ENCODE measurements at regions not wholly inside any gene's neighbourhood (a gene's known extent, or its start where the extent isn't known, plus 50 kb on each side); places are given as distances from the start of the nearest gene placed in this dataset.
"Not testable (repeated sequence)": the region's sequence is repeated elsewhere in the genome, so short reads cannot be mapped to it uniquely, and the experiment has no call there.

DNA sequence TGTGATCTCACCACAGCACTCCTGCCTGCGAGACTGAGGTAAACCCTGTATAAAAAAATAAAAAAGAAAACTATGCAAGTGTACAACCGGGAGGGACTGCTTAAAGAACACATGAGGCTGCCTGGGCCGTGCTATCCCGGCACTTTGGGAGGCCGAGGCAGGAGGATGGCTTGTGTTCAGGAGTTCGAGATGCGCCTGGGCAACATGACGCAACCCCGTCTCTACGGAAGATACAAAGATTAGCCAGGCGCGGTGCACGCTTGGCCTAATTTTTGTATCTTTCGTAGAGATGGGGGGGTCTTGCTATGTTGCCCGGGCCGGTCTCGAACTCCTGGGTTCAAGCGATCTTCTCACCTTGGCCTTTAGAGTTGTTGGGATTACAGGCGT is 75.2 kb upstream of the ERV3-1 start:
- Histone ChIP-seq H3K9ac (ENCODE audit: low read length) (peak overlapping the region; percentile 76), H3K4me3 (ENCODE audit: low read length) (peak overlapping the region; percentile 86), H3K4me2 (ENCODE audit: low read depth, low read length, poor library complexity, severe bottlenecking) (peak overlapping the region; percentile 68), H3K79me2 (ENCODE audit: low read length) (peaks cover 12% of the 10 kb centered on the region; the same call in 1 of the 2 replicates)
- not testable (repeated sequence) for H3K27me3 ChIP-seq (ENCODE audit: low read length); H4K20me1 ChIP-seq (ENCODE audit: insufficient read depth, low read depth, low read length); H2AFZ ChIP-seq (ENCODE audit: low read length); H3K9me2 ChIP-seq (replicated peaks; ENCODE audit: insufficient read depth, low read length); DNase-seq; H3K4me1 ChIP-seq (ENCODE audit: low read length); H3K9me3 ChIP-seq (ENCODE audit: low read length); H3K27ac ChIP-seq (ENCODE audit: low read length); H3K36me3 ChIP-seq (ENCODE audit: insufficient read depth, low read length)

DNA sequence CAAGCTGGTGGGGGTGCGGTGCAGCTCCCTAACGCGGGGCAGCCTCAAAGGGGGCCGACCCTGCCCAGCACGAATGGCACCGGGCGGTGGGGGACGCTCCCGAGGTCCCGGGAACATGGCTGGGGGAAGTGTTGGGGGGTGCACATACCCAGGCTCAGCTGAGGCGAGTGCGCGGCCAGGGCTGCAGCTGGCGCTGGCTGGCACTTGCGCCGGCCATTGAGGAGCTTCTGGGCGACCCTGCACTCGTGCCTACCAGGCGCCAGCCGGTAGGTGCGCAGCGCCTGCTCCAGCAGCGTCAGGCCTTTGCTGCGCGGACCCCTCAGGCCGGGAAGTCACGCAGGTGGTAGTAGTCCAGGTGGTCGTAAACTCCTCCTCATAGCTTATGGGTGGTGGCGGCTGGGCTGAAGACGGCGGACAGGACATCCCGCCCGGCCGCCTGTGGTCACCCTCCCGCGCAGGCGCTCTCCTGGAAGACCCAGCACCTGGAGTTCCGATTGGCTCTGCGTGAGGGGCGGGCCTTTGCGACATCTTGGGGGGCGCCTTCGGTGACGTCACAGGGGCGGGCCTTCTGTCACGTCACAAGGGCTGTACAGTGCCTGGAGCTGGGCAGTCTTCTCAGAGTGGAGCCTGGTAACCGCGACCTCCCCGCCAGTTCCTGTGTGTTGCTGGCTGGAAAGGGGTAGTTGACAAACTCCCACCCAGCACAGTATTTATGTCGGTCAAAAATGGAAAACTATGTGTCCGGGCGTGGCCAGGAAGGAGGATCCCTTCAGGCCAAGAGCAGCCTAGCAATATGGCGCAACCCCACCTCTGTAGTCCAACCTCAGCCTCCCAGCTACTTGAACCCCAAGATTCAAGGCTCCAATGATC is 74.5 kb upstream of the ERV3-1 start:
- not testable (repeated sequence) for H3K36me3 ChIP-seq (ENCODE audit: insufficient read depth, low read length); H4K20me1 ChIP-seq (ENCODE audit: insufficient read depth, low read depth, low read length); H3K4me1 ChIP-seq (ENCODE audit: low read length); H3K9me3 ChIP-seq (ENCODE audit: low read length); H3K27ac ChIP-seq (ENCODE audit: low read length); H3K27me3 ChIP-seq (ENCODE audit: low read length); H3K9me2 ChIP-seq (replicated peaks; ENCODE audit: insufficient read depth, low read length)
- peak; percentile 95 for DNase-seq
- Histone ChIP-seq H3K9ac (ENCODE audit: low read length) (peak overlapping the region; percentile 76), H3K79me2 (ENCODE audit: low read length) (peaks cover 12% of the 10 kb centered on the region; the same call in 1 of the 2 replicates), H2AFZ (ENCODE audit: low read length) (peak overlapping the region; percentile 81; the same call in 1 of the 2 replicates), H3K4me3 (ENCODE audit: low read length) (peak overlapping the region; percentile 86), H3K4me2 (ENCODE audit: low read depth, low read length, poor library complexity, severe bottlenecking) (peak overlapping the region; percentile 68)

DNA sequence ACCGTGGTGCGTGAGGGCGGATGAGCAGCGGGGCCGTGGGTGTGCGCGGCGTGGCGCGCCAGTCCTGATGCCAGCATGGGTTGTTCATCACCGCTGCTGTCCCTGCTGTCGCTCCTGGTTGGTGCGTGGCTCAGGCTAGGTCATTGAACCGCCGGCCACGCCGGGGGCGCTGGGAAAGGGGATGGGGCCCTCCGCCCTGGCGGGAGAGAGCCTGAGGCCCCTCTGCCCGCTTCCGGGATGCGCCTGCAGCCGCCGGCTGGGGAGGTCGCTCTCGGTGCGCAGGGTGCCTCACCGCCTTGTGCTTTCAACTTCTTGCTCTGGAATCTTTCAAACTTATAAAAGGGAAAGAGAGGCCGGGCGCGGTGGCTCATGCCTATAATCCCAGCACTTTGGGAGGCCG is 68.5 kb upstream of the ERV3-1 start:
- H4K20me1 ChIP-seq (ENCODE audit: insufficient read depth, low read depth, low read length); H3K79me2 ChIP-seq (ENCODE audit: low read length); H3K9ac ChIP-seq (ENCODE audit: low read length); H3K4me1 ChIP-seq (ENCODE audit: low read length); H3K4me3 ChIP-seq (ENCODE audit: low read length); DNase-seq; H3K9me3 ChIP-seq (ENCODE audit: low read length); H3K27ac ChIP-seq (ENCODE audit: low read length); H3K27me3 ChIP-seq (ENCODE audit: low read length); H3K36me3 ChIP-seq (ENCODE audit: insufficient read depth, low read length); H3K4me2 ChIP-seq (ENCODE audit: low read depth, low read length, poor library complexity, severe bottlenecking); H3K9me2 ChIP-seq (replicated peaks; ENCODE audit: insufficient read depth, low read length); H2AFZ ChIP-seq (ENCODE audit: low read length): not testable (repeated sequence)

DNA sequence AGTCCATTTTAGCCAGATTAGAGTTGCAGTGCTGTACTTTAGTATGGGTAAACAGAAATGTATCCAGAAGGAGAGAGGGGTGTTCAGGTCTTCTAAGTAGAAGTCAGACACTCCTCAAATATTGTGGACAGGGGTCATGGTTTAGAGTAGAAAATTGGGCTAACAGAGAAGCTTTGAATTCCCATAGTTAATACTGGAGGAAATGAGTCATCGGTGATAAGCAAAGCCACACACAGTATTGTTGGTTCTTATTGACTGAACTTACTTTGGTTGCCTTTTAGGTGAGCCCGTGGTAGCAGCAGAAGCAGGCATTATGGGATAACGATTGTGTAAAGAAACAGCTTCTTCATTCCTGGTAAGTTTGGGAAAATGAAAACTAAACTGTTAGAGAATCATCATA is 66.7 kb upstream of the ERV3-1 start:
- H2AFZ ChIP-seq (ENCODE audit: low read length); H3K36me3 ChIP-seq (ENCODE audit: insufficient read depth, low read length); H3K9me3 ChIP-seq (ENCODE audit: low read length); H3K27me3 ChIP-seq (ENCODE audit: low read length); H3K27ac ChIP-seq (ENCODE audit: low read length); H3K4me2 ChIP-seq (ENCODE audit: low read depth, low read length, poor library complexity, severe bottlenecking); H3K79me2 ChIP-seq (ENCODE audit: low read length); H3K4me3 ChIP-seq (ENCODE audit: low read length); H3K9me2 ChIP-seq (replicated peaks; ENCODE audit: insufficient read depth, low read length); H3K9ac ChIP-seq (ENCODE audit: low read length); DNase-seq; H4K20me1 ChIP-seq (ENCODE audit: insufficient read depth, low read depth, low read length); H3K4me1 ChIP-seq (ENCODE audit: low read length): not testable (repeated sequence)

DNA sequence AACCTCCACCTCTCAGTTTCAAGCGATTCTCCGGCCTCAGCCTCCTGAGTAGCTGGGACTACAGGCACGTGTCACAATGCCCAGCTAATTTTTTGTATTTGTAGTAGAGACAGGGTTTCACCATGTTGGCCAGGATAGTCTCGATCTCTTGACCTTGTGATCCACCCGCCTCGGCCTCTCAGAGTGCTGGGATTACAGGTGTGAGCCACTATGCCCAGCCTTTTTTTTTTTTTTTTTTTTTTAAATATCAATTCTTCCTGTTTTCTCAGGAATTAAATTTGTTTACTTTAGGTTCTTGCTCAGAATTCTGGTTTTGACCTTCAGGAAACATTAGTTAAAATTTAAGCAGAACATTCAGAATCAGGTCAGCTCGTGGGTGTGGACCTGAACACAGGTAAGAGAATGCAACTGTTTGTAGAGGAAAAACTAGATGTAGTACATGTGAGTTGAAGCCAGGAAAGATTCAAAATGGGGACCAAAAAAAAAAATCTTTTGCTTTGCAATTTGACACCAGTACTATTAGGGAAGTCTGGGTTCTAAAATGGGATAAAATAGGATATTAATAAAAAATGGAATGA is 65.5 kb upstream of the ERV3-1 start:
- H3K9me3 ChIP-seq (ENCODE audit: low read length); H3K36me3 ChIP-seq (ENCODE audit: insufficient read depth, low read length); H3K9me2 ChIP-seq (replicated peaks; ENCODE audit: insufficient read depth, low read length); H3K4me1 ChIP-seq (ENCODE audit: low read length); DNase-seq; H3K4me2 ChIP-seq (ENCODE audit: low read depth, low read length, poor library complexity, severe bottlenecking); H3K79me2 ChIP-seq (ENCODE audit: low read length); H3K4me3 ChIP-seq (ENCODE audit: low read length); H3K27me3 ChIP-seq (ENCODE audit: low read length); H4K20me1 ChIP-seq (ENCODE audit: insufficient read depth, low read depth, low read length); H3K27ac ChIP-seq (ENCODE audit: low read length); H3K9ac ChIP-seq (ENCODE audit: low read length); H2AFZ ChIP-seq (ENCODE audit: low read length): not testable (repeated sequence)

DNA sequence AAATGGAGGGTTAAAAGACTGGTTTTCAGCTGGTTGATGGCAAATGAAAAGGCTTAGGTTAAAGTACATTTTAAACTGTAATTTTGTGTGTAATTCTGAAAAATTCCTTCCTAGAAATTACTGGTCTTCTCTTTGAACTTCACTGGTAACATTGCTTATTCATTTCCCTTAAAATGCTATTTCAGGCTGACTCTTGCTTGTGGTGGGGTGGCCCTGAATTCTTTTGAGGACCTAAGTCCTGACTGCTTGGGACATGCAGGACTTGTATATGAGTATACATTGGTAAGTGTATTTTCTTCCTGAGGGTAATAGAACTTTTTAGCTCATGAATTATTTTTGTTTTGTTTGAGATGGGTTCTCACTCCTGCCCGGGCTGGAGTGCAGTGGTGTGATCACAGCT is 63.0 kb upstream of the ERV3-1 start:
- H3K4me3 ChIP-seq (ENCODE audit: low read length); H3K9me2 ChIP-seq (replicated peaks; ENCODE audit: insufficient read depth, low read length): not testable (repeated sequence)

DNA sequence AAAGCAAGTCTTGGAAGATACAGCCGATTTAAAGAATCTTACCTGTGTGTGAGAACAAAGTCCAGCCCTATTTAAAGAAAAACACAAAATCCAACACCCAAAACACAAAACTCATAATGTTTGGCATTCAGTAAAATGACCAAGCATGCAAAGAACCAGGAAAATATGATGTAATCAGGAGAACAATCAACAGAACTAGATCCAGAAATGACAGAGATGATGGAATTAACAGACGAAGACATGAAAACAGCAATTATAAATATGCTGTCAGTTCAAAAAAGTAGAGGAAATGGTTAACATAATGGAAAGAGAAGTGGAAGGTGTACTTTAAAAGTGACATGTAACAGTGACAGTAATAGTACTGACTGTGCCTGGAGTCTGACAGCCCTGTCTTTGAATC is 56.1 kb upstream of the ERV3-1 start:
- H3K9me3 ChIP-seq (ENCODE audit: low read length); H3K9me2 ChIP-seq (replicated peaks; ENCODE audit: insufficient read depth, low read length); H3K9ac ChIP-seq (ENCODE audit: low read length); H3K4me3 ChIP-seq (ENCODE audit: low read length); H4K20me1 ChIP-seq (ENCODE audit: insufficient read depth, low read depth, low read length); H2AFZ ChIP-seq (ENCODE audit: low read length); H3K27ac ChIP-seq (ENCODE audit: low read length); H3K4me1 ChIP-seq (ENCODE audit: low read length); DNase-seq; H3K36me3 ChIP-seq (ENCODE audit: insufficient read depth, low read length); H3K27me3 ChIP-seq (ENCODE audit: low read length); H3K4me2 ChIP-seq (ENCODE audit: low read depth, low read length, poor library complexity, severe bottlenecking): not testable (repeated sequence)
- H3K79me2 ChIP-seq (ENCODE audit: low read length), result peaks cover 14% of the 10 kb centered on the region

More for the DNA sequence above, 63.0 kb upstream of the ERV3-1 start:
- not testable (repeated sequence) for H3K9me3 ChIP-seq (ENCODE audit: low read length); H3K79me2 ChIP-seq (ENCODE audit: low read length); H2AFZ ChIP-seq (ENCODE audit: low read length); H3K9ac ChIP-seq (ENCODE audit: low read length); H3K36me3 ChIP-seq (ENCODE audit: insufficient read depth, low read length); H4K20me1 ChIP-seq (ENCODE audit: insufficient read depth, low read depth, low read length); H3K27me3 ChIP-seq (ENCODE audit: low read length); DNase-seq; H3K27ac ChIP-seq (ENCODE audit: low read length); H3K4me1 ChIP-seq (ENCODE audit: low read length); H3K4me2 ChIP-seq (ENCODE audit: low read depth, low read length, poor library complexity, severe bottlenecking)

DNA sequence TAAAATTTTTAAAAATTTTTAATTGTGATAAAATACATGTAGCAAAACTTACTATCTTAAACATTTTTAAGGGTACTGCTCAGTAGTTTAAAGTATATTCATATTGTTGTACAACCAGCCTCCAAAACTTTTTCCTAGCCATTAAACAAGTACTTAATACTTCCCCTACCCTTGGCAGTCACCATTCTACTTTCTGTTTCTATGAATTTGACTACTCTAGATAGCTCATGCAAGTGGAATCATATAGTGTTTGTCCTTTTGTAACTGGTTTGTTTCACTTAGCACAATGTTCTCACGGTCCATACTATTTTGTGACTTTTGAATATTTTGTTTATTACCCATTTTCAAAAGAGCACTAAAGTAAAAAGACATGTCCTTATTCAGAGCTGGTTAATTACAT is 52.8 kb upstream of the ERV3-1 start:
- not testable (repeated sequence) for H3K9me2 ChIP-seq (replicated peaks; ENCODE audit: insufficient read depth, low read length); H3K9me3 ChIP-seq (ENCODE audit: low read length); H3K27ac ChIP-seq (ENCODE audit: low read length); H3K4me3 ChIP-seq (ENCODE audit: low read length); H3K36me3 ChIP-seq (ENCODE audit: insufficient read depth, low read length); H3K4me1 ChIP-seq (ENCODE audit: low read length); H3K4me2 ChIP-seq (ENCODE audit: low read depth, low read length, poor library complexity, severe bottlenecking); H2AFZ ChIP-seq (ENCODE audit: low read length); DNase-seq; H3K27me3 ChIP-seq (ENCODE audit: low read length); H3K9ac ChIP-seq (ENCODE audit: low read length); H4K20me1 ChIP-seq (ENCODE audit: insufficient read depth, low read depth, low read length)
- peaks cover 18% of the 10 kb centered on the region for H3K79me2 ChIP-seq (ENCODE audit: low read length)
